ENCODE measurements at regions not wholly inside any gene's neighbourhood (a gene's known extent, or its start where the extent isn't known, plus 50 kb on each side); places are given as distances from the start of the nearest gene placed in this dataset.

- no peak overlapping the region for H3K4me3 ChIP-seq (ENCODE audit: low read depth, poor library complexity, severe bottlenecking)
- TF ChIP-seq POLR2A (IDR thresholded peaks at IDR 0.05) (no peak), CTCF (IDR thresholded peaks at IDR 0.05) (no peak)
- intact Hi-C loops (cut with DNase I; ENCODE audit: low total_unique reads), result no loop called here
- WGBS, 2 donors, result 16 to 26% methylated on average over 1 of the region's 1 CpG
- DNase-seq (ENCODE audit: low spot score in 2 of 2), result no peak
Measured at GRCh38 chr2:51667679-51668078, 635.7 kb upstream of the NRXN1 start.

- 68 to 72% methylated on average over 5 of the region's 5 CpGs for WGBS, 2 donors
- H3K4me3 ChIP-seq (ENCODE audit: low read depth, poor library complexity, severe bottlenecking), result no peak overlapping the region
- intact Hi-C loops (cut with DNase I; ENCODE audit: low total_unique reads), result no loop called here
- TF ChIP-seq CTCF (IDR thresholded peaks at IDR 0.05), result no peak
- no peak for TF ChIP-seq POLR2A (IDR thresholded peaks at IDR 0.05)
- DNase-seq (ENCODE audit: low spot score in 2 of 2), result no peak
Measured at GRCh38 chr2:51662187-51662586, 630.3 kb upstream of the NRXN1 start.

- intact Hi-C loops (cut with DNase I; ENCODE audit: low total_unique reads), result no loop called here
- no peak for TF ChIP-seq CTCF (IDR thresholded peaks at IDR 0.05)
- no peak for TF ChIP-seq POLR2A (IDR thresholded peaks at IDR 0.05)
- no peak overlapping the region for H3K4me3 ChIP-seq (ENCODE audit: low read depth, poor library complexity, severe bottlenecking)
- WGBS, 2 donors, result 87 to 91% methylated on average over 4 of the region's 4 CpGs
- DNase-seq (ENCODE audit: low spot score in 2 of 2), result no peak
Measured at GRCh38 chr2:51657849-51658248, 625.9 kb upstream of the NRXN1 start.

- no peak for DNase-seq (ENCODE audit: low spot score in 2 of 2)
- TF ChIP-seq CTCF (IDR thresholded peaks at IDR 0.05), result no peak
- no peak for TF ChIP-seq POLR2A (IDR thresholded peaks at IDR 0.05)
- no peak overlapping the region for H3K4me3 ChIP-seq (ENCODE audit: low read depth, poor library complexity, severe bottlenecking)
- intact Hi-C loops (cut with DNase I; ENCODE audit: low total_unique reads), result no loop called here
Measured at GRCh38 chr2:51650769-51651168, 618.8 kb upstream of the NRXN1 start.

GRCh38 chr2:51649366-51649765, 617.4 kb upstream of the NRXN1 start:
- WGBS, 2 donors, result 74 to 84% methylated on average over 1 of the region's 1 CpG
- H3K4me3 ChIP-seq (ENCODE audit: low read depth, poor library complexity, severe bottlenecking), result no peak overlapping the region
- no peak for TF ChIP-seq CTCF (IDR thresholded peaks at IDR 0.05)
- no peak for TF ChIP-seq POLR2A (IDR thresholded peaks at IDR 0.05)
- intact Hi-C loops (cut with DNase I; ENCODE audit: low total_unique reads), result no loop called here
- no peak for DNase-seq (ENCODE audit: low spot score in 2 of 2)

GRCh38 chr2:51638811-51639210, 606.9 kb upstream of the NRXN1 start:
- 30 to 31% methylated on average over 4 of the region's 4 CpGs for WGBS, 2 donors
- no peak for DNase-seq (ENCODE audit: low spot score in 2 of 2)
- intact Hi-C loops (cut with DNase I; ENCODE audit: low total_unique reads), result no loop called here

More at GRCh38 chr2:51638811-51639210, 606.9 kb upstream of the NRXN1 start:
- TF ChIP-seq POLR2A (IDR thresholded peaks at IDR 0.05) (no peak), CTCF (IDR thresholded peaks at IDR 0.05) (no peak)
- no peak overlapping the region for H3K4me3 ChIP-seq (ENCODE audit: low read depth, poor library complexity, severe bottlenecking)

Data from lower leg skin (tissue), 4 donors.